GM23338 (cell line): ENCODE measurements at regions not wholly inside any gene's neighbourhood (a gene's known extent, or its start where the extent isn't known, plus 50 kb on each side); places are given as distances from the start of the nearest gene placed in this dataset.

Source experiments
- ATAC-seq: fragments of 200-7000 bp; cut with Tn5 transposase; 3 replicates; pipeline ENCODE4 v1.9.1; 2020
- DNase-seq: peaks from one replicate; pipeline ENCODE4 v3.0.0-alpha.2; 2015; ENCODE audit warnings: low spot score
- H2AFZ ChIP-seq: fragments of 200-600 bp; sonication (generic); 2 replicates; pipeline ENCODE4 v1.8.0; 2016; ENCODE audit warnings: antibody characterized with exemption, mild to moderate bottlenecking, moderate library complexity
- H3F3A ChIP-seq: fragments of 200-600 bp; sonication (generic); replicated peaks from 2 replicates; pipeline ENCODE4 v1.8.0; 2017; ENCODE audit warnings: antibody characterized with exemption, mixed run types, low read depth
- H3K27ac ChIP-seq: fragments of 200-600 bp; sonication (generic); 2 replicates; pipeline ENCODE4 v1.6.1; 2016; ENCODE audit warnings: low read depth
- H3K27me3 ChIP-seq: fragments of 200-600 bp; sonication (generic); 2 replicates; pipeline ENCODE4 v1.8.0; 2016; ENCODE audit warnings: mild to moderate bottlenecking, mixed run types, moderate library complexity; ENCODE audit not compliant: insufficient read depth
- H3K36me3 ChIP-seq: fragments of 200-600 bp; sonication (generic); 2 replicates; pipeline ENCODE4 v1.8.0; 2016; ENCODE audit warnings: mild to moderate bottlenecking; ENCODE audit not compliant: insufficient read depth
- H3K4me1 ChIP-seq: fragments of 200-600 bp; sonication (generic); 2 replicates; pipeline ENCODE4 v1.8.0; 2016; ENCODE audit warnings: mild to moderate bottlenecking, moderate library complexity; ENCODE audit not compliant: insufficient read depth
- H3K4me2 ChIP-seq: fragments of 200-600 bp; sonication (generic); 2 replicates; pipeline ENCODE4 v1.7.1; 2017; ENCODE audit warnings: mixed run types
- H3K4me3 ChIP-seq: fragments of 200-600 bp; sonication (generic); 2 replicates; pipeline ENCODE4 v1.6.1; 2016; ENCODE audit warnings: mixed run types
- H3K79me2 ChIP-seq: fragments of 200-600 bp; sonication (generic); replicated peaks from 2 replicates; pipeline ENCODE4 v1.8.0; 2017; ENCODE audit warnings: mild to moderate bottlenecking; ENCODE audit not compliant: insufficient read depth
- H3K9me2 ChIP-seq: fragments of 200-600 bp; sonication (generic); 2 replicates; pipeline ENCODE4 v1.8.0; 2017; ENCODE audit not compliant: insufficient read depth
- H4K20me1 ChIP-seq: fragments of 200-600 bp; sonication (generic); replicated peaks from 2 replicates; pipeline ENCODE4 v1.8.0; 2017; ENCODE audit warnings: mild to moderate bottlenecking; ENCODE audit not compliant: insufficient read depth
- H3K27ac Mint-ChIP-seq: 2 replicates; pipeline ENCODE4 v1.8.0; 2020; ENCODE audit warnings: inconsistent platforms, mild to moderate bottlenecking, moderate library complexity, mixed read lengths
- H3K27me3 Mint-ChIP-seq: 3 replicates; pipeline ENCODE4 v1.8.0; 2022; ENCODE audit warnings: low read depth, mild to moderate bottlenecking, moderate library complexity, mixed read lengths, inconsistent platforms; ENCODE audit not compliant: insufficient read depth, poor library complexity
- H3K36me3 Mint-ChIP-seq: 3 replicates; pipeline ENCODE4 v1.8.0; 2021; ENCODE audit warnings: low read depth, mild to moderate bottlenecking, inconsistent platforms, moderate library complexity, mixed read lengths
- H3K4me1 Mint-ChIP-seq: 3 replicates; pipeline ENCODE4 v1.8.0; 2020; ENCODE audit warnings: mild to moderate bottlenecking, inconsistent platforms, mixed read lengths
- H3K4me3 Mint-ChIP-seq: 3 replicates; pipeline ENCODE4 v1.8.0; 2021; ENCODE audit warnings: moderate library complexity, mild to moderate bottlenecking, inconsistent platforms, mixed read lengths
- H3K9me3 Mint-ChIP-seq: 3 replicates; pipeline ENCODE4 v1.8.0; 2020; ENCODE audit warnings: moderate library complexity, mild to moderate bottlenecking, inconsistent platforms, mixed read lengths
- CREB1 ChIP-seq: fragments of 250-450 bp; sonication (Bioruptor Pico); IDR thresholded peaks from 2 replicates; pipeline ENCODE4 v1.5.0; 2020; ENCODE audit warnings: low read depth, mild to moderate bottlenecking, moderate library complexity
- CTCF ChIP-seq, 2 experiments: fragments of 200-600 bp in 1 of 2; sonication (generic) in 1 of 2; conservative IDR thresholded peaks; 2 replicates each; pipeline versions ENCODE4 v1.5.1 to v1.6.1; 2016 to 2017; ENCODE audit warnings: antibody characterized with exemption in 2 of 2, low read depth in 2 of 2, mild to moderate bottlenecking in 2 of 2, moderate library complexity in 1 of 2
- ETS1 ChIP-seq: IDR thresholded peaks from 2 replicates; pipeline ENCODE4 v1.6.1; 2016; ENCODE audit warnings: antibody characterized with exemption
- EZH2phosphoT487 ChIP-seq: fragments of 200-600 bp; sonication (generic); IDR thresholded peaks from one replicate; pipeline ENCODE4 v1.8.1; 2018; ENCODE audit warnings: antibody characterized with exemption; ENCODE audit not compliant: unreplicated experiment
- JUNB ChIP-seq: IDR thresholded peaks from one replicate; pipeline ENCODE4 v1.6.1; 2016; ENCODE audit warnings: antibody characterized with exemption; ENCODE audit not compliant: unreplicated experiment
- NANOG ChIP-seq: IDR thresholded peaks from 2 replicates; pipeline ENCODE4 v1.6.1; 2016; ENCODE audit warnings: antibody characterized with exemption, borderline replicate concordance
- POLR2AphosphoS5 ChIP-seq: IDR thresholded peaks from 2 replicates; pipeline ENCODE4 v1.6.1; 2016; ENCODE audit warnings: antibody characterized with exemption, low read depth
- STAT1 ChIP-seq: IDR thresholded peaks from one replicate; pipeline ENCODE4 v1.6.1; 2016; ENCODE audit warnings: antibody characterized with exemption; ENCODE audit not compliant: unreplicated experiment
- ZNF331 ChIP-seq: fragments of 250-450 bp; sonication (Bioruptor Pico); IDR thresholded peaks from 2 replicates; pipeline ENCODE4 v1.5.0; 2020; ENCODE audit warnings: low read depth, mild to moderate bottlenecking, moderate library complexity

- TF ChIP-seq CTCF (conservative IDR thresholded peaks at IDR 0.05; ENCODE audit: low read depth in 2 of 2): no peak
Observed at GRCh38 chrX:39974270-39974669, 123.5 kb downstream of the BCOR start (continued).

GRCh38 chrX:39975101-39975925 lies 122.4 kb downstream of the BCOR start:
- Mint-ChIP-seq H3K4me1 (peaks cover 15% of the 10 kb centered on the region), H3K27ac (no peak overlapping the region), H3K36me3 (peaks cover 12% of the 10 kb centered on the region; the same call in 2 of the 3 replicates), H3K9me3 (peaks cover 21% of the 10 kb centered on the region), H3K4me3 (no peak overlapping the region), H3K27me3 (peaks cover 3% of the 10 kb centered on the region)
- no peaks in the 10 kb centered on the region for H3F3A ChIP-seq
- ATAC-seq: peak; percentile 59
- no peaks in the 10 kb centered on the region for H4K20me1 ChIP-seq
- no peaks in the 10 kb centered on the region for H3K79me2 ChIP-seq
- H3K27ac ChIP-seq: no peak overlapping the region
- no peaks in the 10 kb centered on the region for H3K27me3 ChIP-seq
- DNase-seq: no peak
- no peaks in the 10 kb centered on the region for H3K36me3 ChIP-seq
- no peak for TF ChIP-seq ZNF331 (CRISPR knock-in tag)
- no peak for TF ChIP-seq STAT1
- peaks cover 8% of the 10 kb centered on the region for H3K4me1 ChIP-seq
- H2AFZ ChIP-seq: no peak overlapping the region
- H3K4me3 ChIP-seq: no peak overlapping the region
- no peak overlapping the region for H3K4me2 ChIP-seq
- no peaks in the 10 kb centered on the region for H3K9me2 ChIP-seq

GRCh38 chrX:39981946-39982345 lies 115.8 kb downstream of the BCOR start:
- DNase-seq: no peak
- H3K4me1 Mint-ChIP-seq: peaks cover 17% of the 10 kb centered on the region
- H3K27ac Mint-ChIP-seq: no peak overlapping the region
- H3K27me3 ChIP-seq: no peaks in the 10 kb centered on the region
- H2AFZ ChIP-seq: no peak overlapping the region
- no peak for ATAC-seq
- no peaks in the 10 kb centered on the region for H4K20me1 ChIP-seq
- no peaks in the 10 kb centered on the region for H3K36me3 Mint-ChIP-seq
- H3K36me3 ChIP-seq: no peaks in the 10 kb centered on the region
- no peaks in the 10 kb centered on the region for H3K9me2 ChIP-seq
- no peaks in the 10 kb centered on the region for H3K4me1 ChIP-seq
- no peak overlapping the region for H3K27ac ChIP-seq
- peaks cover 2% of the 10 kb centered on the region; the same call in 1 of the 3 replicates for H3K9me3 Mint-ChIP-seq
- peaks cover 4% of the 10 kb centered on the region for H3K27me3 Mint-ChIP-seq
- H3K4me3 Mint-ChIP-seq: no peak overlapping the region
- no peaks in the 10 kb centered on the region for H3K79me2 ChIP-seq
- H3K4me3 ChIP-seq: no peak overlapping the region
- no peak overlapping the region for H3K4me2 ChIP-seq
- no peaks in the 10 kb centered on the region for H3F3A ChIP-seq
- no peak for TF ChIP-seq ZNF331 (CRISPR knock-in tag)
- no peak for TF ChIP-seq POLR2AphosphoS5
- TF ChIP-seq ETS1: no peak
- no peak for TF ChIP-seq NANOG
- TF ChIP-seq CREB1 (CRISPR knock-in tag): no peak
- TF ChIP-seq EZH2phosphoT487: no peak
- TF ChIP-seq JUNB: no peak
- TF ChIP-seq CTCF (conservative IDR thresholded peaks at IDR 0.05; ENCODE audit: low read depth in 2 of 2): no peak
- no peak for TF ChIP-seq STAT1
